Fibroblast of the aortic adventitia (primary cell): ENCODE measurements at regions not wholly inside any gene's neighbourhood (a gene's known extent, or its start where the extent isn't known, plus 50 kb on each side); places are given as distances from the start of the nearest gene placed in this dataset.

Experiments
- DNase-seq: peaks from one replicate; pipeline ENCODE4 v3.0.0-alpha.2; 2010; ENCODE audit warnings: low read depth
- H3K4me3 ChIP-seq: 2 replicates; pipeline ENCODE4 v1.5.1; 2011; ENCODE audit warnings: low read depth, mild to moderate bottlenecking, control low read depth, low read length, moderate library complexity
- TF ChIP-seq, protein P1 (sequence below): IDR thresholded peaks from 2 replicates; pipeline ENCODE4 v1.5.1; 2011; ENCODE audit warnings: mild to moderate bottlenecking, low read length, control low read depth, inconsistent platforms; ENCODE audit not compliant: insufficient read depth

- TF ChIP-seq, protein P1, sequence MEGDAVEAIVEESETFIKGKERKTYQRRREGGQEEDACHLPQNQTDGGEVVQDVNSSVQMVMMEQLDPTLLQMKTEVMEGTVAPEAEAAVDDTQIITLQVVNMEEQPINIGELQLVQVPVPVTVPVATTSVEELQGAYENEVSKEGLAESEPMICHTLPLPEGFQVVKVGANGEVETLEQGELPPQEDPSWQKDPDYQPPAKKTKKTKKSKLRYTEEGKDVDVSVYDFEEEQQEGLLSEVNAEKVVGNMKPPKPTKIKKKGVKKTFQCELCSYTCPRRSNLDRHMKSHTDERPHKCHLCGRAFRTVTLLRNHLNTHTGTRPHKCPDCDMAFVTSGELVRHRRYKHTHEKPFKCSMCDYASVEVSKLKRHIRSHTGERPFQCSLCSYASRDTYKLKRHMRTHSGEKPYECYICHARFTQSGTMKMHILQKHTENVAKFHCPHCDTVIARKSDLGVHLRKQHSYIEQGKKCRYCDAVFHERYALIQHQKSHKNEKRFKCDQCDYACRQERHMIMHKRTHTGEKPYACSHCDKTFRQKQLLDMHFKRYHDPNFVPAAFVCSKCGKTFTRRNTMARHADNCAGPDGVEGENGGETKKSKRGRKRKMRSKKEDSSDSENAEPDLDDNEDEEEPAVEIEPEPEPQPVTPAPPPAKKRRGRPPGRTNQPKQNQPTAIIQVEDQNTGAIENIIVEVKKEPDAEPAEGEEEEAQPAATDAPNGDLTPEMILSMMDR = no peak
- DNase-seq = no peak
- no peak overlapping the region for H3K4me3 ChIP-seq
These were observed 210.5 kb upstream of the SKOR2 start for GRCh38 chr18:47461977-47462376.

DNA sequence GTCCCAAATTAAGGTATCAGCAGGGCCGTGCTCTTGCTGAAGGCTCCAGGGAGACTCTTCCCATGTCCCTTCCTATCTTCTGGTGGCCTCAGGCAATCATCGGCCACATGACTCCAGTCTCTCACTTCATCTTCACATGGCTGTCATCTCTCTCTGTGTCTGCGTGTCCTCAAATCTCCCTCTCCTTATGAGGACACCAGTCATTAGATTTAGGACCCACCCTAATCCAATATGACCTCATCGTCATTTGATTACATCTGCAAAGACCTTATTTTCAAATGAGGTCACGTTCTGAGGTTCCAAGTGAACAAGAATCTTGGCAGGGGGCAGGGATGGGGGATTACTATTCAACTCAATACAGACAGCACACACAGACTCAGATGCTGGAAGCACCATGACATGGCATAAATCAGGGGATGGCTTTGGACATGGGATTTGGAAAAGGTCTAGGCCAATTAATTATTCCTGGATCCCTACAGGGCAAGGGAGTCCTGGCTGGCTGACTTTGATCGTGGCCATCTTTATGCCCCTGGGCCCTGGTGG is 210.0 kb upstream of the SKOR2 start:
- H3K4me3 ChIP-seq = no peak overlapping the region
- no peak for DNase-seq

DNA sequence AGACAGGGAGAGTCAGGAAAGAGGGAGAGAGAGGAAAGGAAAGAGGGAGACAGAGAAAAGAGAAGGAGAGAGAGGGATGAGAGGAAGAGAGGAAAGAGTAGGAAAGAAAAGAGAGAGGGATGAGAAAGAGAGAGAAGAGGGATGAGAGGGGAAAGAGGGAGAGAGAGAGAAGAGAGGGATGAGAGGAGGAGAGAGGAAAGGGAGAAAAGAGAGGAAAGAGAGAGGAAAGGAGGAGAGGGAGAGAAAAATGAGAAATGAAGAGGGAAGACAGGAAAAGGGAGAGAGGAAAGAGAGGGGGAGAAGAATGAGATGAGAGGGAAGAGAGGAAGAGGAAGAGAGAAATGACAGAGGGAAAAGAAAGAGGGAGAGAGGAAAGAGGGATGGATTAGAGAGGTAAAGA is 207.0 kb upstream of the SKOR2 start:
- no peak overlapping the region for H3K4me3 ChIP-seq
- no peak for DNase-seq
- TF ChIP-seq, protein P1 = no peak

More for the DNA sequence above, 210.0 kb upstream of the SKOR2 start:
- TF ChIP-seq, protein P1 = no peak

GRCh38 chr18:47457614-47458013 is 206.2 kb upstream of the SKOR2 start:
- H3K4me3 ChIP-seq = no peak overlapping the region
- no peak for DNase-seq
- TF ChIP-seq, protein P1 = no peak

- TF ChIP-seq, protein P1 = no peak
- no peak overlapping the region for H3K4me3 ChIP-seq
- no peak for DNase-seq
These were observed 201.6 kb upstream of the SKOR2 start for GRCh38 chr18:47453038-47453437.

DNA sequence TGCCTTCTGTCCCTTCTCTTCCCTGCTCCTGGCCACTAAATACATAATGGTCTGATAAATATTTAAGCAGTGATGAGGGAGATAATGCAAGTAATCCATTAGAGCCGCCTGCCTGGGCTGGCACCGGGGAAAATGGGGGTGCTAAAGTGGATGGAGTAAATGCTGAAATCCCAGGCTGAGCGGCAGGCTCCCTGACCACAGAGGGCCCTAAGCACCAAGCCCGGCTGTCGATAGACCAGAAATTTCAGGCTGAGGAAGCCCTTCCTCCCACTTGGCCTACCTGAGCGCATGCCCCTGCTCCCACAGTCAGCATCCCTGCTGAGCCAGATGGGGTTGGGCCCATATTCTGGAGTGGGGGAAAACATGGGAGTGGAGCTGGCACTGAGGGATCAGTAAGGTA is 197.5 kb upstream of the SKOR2 start:
- no peak overlapping the region for H3K4me3 ChIP-seq
- TF ChIP-seq, protein P1 = no peak
- DNase-seq = no peak

- DNase-seq = no peak
- TF ChIP-seq, protein P1 = no peak
- H3K4me3 ChIP-seq = no peak overlapping the region
These were observed 190.5 kb upstream of the SKOR2 start for GRCh38 chr18:47441914-47442313.
